ENCODE measurements at regions not wholly inside any gene's neighbourhood (a gene's known extent, or its start where the extent isn't known, plus 50 kb on each side); places are given as distances from the start of the nearest gene placed in this dataset.

DNA sequence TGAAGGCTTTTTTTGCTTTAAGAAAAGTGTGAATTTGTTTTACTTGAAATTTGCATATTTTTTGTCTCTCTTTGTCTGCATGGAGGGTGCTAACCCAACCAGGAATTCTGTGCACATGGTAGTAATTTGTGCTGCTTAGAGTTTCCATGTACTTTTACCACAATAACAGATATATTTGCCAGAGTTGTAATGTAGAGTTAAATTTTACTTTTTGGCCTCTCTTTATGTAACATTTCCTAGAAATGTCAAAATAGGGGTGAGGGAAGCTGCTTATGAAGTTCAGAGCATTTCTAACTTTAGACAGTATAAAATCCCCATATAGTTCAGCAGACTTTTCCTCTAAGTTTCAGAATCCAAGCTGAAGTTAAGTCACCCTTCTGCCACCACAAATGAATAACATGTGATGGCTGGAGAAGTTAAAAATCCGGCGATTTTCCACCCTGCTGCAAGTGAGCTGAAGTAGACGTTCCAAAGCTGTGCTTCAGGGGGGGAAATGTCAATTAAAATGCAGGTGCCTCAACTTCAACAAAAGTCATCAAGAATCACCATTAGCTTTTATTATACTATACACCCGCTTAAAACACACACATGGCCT lies 385.7 kb upstream of the NR2F2 start:
- H3K36me3 ChIP-seq (ENCODE audit: control insufficient read depth, insufficient read depth, low read length) = no peaks in the 10 kb centered on the region
- FAIRE-seq = no peak
- no peak overlapping the region for H3K4me3 ChIP-seq (ENCODE audit: low read depth, low read length)
- no peak for DNase-seq (ENCODE audit: low read depth)
- no peaks in the 10 kb centered on the region for H3K27me3 ChIP-seq (ENCODE audit: control insufficient read depth, insufficient read depth, low read length)
- TF ChIP-seq, protein P1, sequence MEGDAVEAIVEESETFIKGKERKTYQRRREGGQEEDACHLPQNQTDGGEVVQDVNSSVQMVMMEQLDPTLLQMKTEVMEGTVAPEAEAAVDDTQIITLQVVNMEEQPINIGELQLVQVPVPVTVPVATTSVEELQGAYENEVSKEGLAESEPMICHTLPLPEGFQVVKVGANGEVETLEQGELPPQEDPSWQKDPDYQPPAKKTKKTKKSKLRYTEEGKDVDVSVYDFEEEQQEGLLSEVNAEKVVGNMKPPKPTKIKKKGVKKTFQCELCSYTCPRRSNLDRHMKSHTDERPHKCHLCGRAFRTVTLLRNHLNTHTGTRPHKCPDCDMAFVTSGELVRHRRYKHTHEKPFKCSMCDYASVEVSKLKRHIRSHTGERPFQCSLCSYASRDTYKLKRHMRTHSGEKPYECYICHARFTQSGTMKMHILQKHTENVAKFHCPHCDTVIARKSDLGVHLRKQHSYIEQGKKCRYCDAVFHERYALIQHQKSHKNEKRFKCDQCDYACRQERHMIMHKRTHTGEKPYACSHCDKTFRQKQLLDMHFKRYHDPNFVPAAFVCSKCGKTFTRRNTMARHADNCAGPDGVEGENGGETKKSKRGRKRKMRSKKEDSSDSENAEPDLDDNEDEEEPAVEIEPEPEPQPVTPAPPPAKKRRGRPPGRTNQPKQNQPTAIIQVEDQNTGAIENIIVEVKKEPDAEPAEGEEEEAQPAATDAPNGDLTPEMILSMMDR (IDR thresholded peaks at IDR 0.05; ENCODE audit: insufficient read depth, low read length, severe bottlenecking) = no peak

DNA sequence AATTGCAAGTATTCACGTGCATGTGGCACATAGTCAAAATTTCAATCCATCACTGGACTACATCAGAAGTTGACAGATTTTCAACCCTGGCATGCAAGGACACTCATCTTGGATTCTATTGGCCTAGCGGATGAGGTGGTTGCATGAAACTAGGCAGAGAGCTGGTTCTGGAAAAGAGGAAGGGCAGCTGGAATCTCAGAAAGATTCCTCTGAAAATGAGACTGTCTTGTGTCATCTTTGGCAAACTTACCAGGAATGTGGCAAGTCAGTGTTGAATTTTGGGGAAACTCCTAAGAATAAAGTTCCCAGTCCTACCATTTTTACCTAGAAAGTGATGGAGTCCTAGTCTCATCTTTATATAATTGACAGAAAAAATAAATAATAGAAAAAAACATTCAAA lies 384.3 kb upstream of the NR2F2 start:
- H3K36me3 ChIP-seq (ENCODE audit: control insufficient read depth, insufficient read depth, low read length) = no peaks in the 10 kb centered on the region
- DNase-seq (ENCODE audit: low read depth) = no peak
- TF ChIP-seq, protein P1 (IDR thresholded peaks at IDR 0.05; ENCODE audit: insufficient read depth, low read length, severe bottlenecking) = no peak
- no peaks in the 10 kb centered on the region for H3K27me3 ChIP-seq (ENCODE audit: control insufficient read depth, insufficient read depth, low read length)
- no peak for FAIRE-seq
- no peak overlapping the region for H3K4me3 ChIP-seq (ENCODE audit: low read depth, low read length)

DNA sequence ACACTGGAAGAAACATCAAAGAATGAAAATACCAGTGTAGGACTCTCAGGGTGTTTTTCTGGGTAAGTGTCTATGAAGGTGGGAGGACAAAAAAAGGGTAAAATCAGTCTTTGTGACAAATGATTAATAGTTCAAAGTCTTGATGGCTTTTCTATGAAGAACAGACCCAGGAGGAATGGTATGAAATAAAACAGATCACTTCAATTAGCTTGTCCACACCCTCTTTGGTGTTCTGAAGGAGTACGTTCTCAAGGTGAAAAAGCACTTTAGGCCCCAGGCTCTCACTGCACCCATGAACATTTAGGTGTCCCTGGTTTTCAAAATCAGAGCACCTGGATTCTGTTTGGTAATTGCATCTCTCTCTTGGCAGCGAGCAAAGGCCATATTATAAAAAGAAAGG lies 383.6 kb upstream of the NR2F2 start:
- no peaks in the 10 kb centered on the region for H3K36me3 ChIP-seq (ENCODE audit: control insufficient read depth, insufficient read depth, low read length)
- DNase-seq (ENCODE audit: low read depth) (no peak), FAIRE-seq (no peak)
- H3K4me3 ChIP-seq (ENCODE audit: low read depth, low read length) = no peak overlapping the region
- no peaks in the 10 kb centered on the region for H3K27me3 ChIP-seq (ENCODE audit: control insufficient read depth, insufficient read depth, low read length)
- TF ChIP-seq, protein P1 (IDR thresholded peaks at IDR 0.05; ENCODE audit: insufficient read depth, low read length, severe bottlenecking) = no peak

DNA sequence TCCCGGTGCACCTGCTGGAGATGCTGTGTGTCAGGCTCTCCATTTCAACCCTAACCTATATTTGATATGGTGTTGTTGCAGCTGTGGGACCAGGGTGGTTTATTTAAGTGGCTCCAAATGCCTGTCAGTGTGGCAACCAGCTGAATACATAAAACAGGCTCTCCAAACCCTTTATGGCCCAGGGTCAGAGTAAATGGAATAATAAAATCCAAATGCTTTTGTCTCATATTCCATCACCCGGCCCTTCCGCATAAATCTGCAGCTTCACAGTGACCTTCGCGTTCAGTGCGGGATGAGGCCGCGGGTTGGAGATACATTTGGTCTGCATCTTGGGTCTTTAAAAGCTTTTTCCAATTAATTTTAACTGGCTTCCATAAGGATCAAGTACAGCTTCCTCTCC lies 382.1 kb upstream of the NR2F2 start:
- Histone ChIP-seq H3K4me3 (ENCODE audit: low read depth, low read length) (no peak overlapping the region), H3K27me3 (ENCODE audit: control insufficient read depth, insufficient read depth, low read length) (no peaks in the 10 kb centered on the region), H3K36me3 (ENCODE audit: control insufficient read depth, insufficient read depth, low read length) (no peaks in the 10 kb centered on the region)
- TF ChIP-seq, protein P1 (IDR thresholded peaks at IDR 0.05; ENCODE audit: insufficient read depth, low read length, severe bottlenecking) = no peak
- no peak for FAIRE-seq
- DNase-seq (ENCODE audit: low read depth) = no peak

DNA sequence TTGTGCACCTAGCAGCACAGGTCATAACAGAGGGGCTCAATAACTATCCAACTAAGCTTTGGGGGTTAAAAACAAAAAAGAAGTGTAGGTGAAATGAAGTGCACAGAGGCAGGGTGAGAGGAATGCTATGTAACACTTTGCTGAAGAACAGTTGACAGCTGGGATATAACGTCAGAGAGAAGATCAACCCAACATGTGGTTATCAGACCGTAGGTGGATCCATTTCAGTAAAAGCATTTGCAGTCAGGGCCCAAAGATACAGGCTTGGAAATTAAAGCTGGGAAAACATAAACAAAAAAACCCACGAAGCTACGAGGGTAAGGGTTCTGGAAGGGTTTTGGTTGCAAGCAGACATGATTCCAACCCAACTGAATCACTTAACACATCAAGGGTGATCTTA lies 377.5 kb upstream of the NR2F2 start:
- TF ChIP-seq, protein P1 (IDR thresholded peaks at IDR 0.05; ENCODE audit: insufficient read depth, low read length, severe bottlenecking) = no peak
- FAIRE-seq = no peak
- Histone ChIP-seq H3K36me3 (ENCODE audit: control insufficient read depth, insufficient read depth, low read length) (no peaks in the 10 kb centered on the region), H3K27me3 (ENCODE audit: control insufficient read depth, insufficient read depth, low read length) (no peaks in the 10 kb centered on the region), H3K4me3 (ENCODE audit: low read depth, low read length) (no peak overlapping the region)
- no peak for DNase-seq (ENCODE audit: low read depth)

DNA sequence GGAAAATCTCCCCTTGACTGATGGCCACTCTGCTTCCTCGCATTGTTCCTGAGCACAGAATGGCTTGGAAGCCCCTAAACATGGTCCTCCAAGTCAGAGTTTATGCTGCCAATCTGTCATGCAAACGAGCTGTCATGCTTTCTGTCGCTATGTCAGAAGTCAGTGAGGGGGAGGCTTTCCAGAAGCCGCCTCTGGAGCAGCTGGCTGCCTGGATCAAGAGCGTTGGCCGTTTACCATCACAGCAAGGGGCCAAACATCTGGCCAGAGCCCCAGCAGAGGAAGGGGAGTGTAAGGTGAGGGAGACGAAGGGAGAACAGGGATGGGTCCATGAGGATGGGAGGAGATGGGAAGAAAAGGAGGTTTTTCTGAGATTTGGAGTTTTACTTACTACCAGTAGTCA lies 372.6 kb upstream of the NR2F2 start:
- TF ChIP-seq, protein P1 (IDR thresholded peaks at IDR 0.05; ENCODE audit: insufficient read depth, low read length, severe bottlenecking) = no peak
- FAIRE-seq (no peak), DNase-seq (ENCODE audit: low read depth) (no peak)
- Histone ChIP-seq H3K36me3 (ENCODE audit: control insufficient read depth, insufficient read depth, low read length) (no peaks in the 10 kb centered on the region), H3K27me3 (ENCODE audit: control insufficient read depth, insufficient read depth, low read length) (no peaks in the 10 kb centered on the region), H3K4me3 (ENCODE audit: low read depth, low read length) (no peak overlapping the region)
